Common myeloid progenitor, CD34-positive (primary cell): ENCODE measurements at regions not wholly inside any gene's neighbourhood (a gene's known extent, or its start where the extent isn't known, plus 50 kb on each side); places are given as distances from the start of the nearest gene placed in this dataset.

Experiments used
- CTCF ChIA-PET: fragments of 350-600 bp; sonication (Branson Sonifier 250); formaldehyde crosslinking; loops from one replicate; lab custom pipeline; 2021; ENCODE audit warnings: antibody characterized with exemption; lab: Charles Lee
- POLR2A ChIA-PET: fragments of 350-600 bp; sonication (Branson Sonifier 250); formaldehyde crosslinking; loops from one replicate; lab custom pipeline; 2021; ENCODE audit warnings: antibody characterized with exemption; lab: Charles Lee
- DNase-seq, 3 donors: peaks; one replicate each; pipeline versions ENCODE4 v3.0.0 to v3.0.0-alpha.2; 2013
- H3K27ac ChIP-seq, 2 experiments: 1 replicate in 1 of 2; 2 replicates in 1 of 2; pipeline ENCODE4 v1.7.0; 2013; ENCODE audit warnings: inconsistent platforms in 2 of 2, low read length in 2 of 2, mild to moderate bottlenecking in 2 of 2, low read depth in 1 of 2, moderate library complexity in 1 of 2; ENCODE audit not compliant: severe bottlenecking in 2 of 2, insufficient read depth in 1 of 2, poor library complexity in 1 of 2
- H3K27me3 ChIP-seq, 5 experiments: replicated peaks in 2 of 5; 1 replicate in 3 of 5; 2 replicates in 2 of 5; pipeline versions ENCODE4 v1.6.1 to v1.7.0; 2013; ENCODE audit warnings: low read length in 4 of 5, mild to moderate bottlenecking in 2 of 5, moderate library complexity in 2 of 5, inconsistent platforms in 1 of 5; ENCODE audit not compliant: insufficient read depth in 5 of 5, control insufficient read depth in 4 of 5
- H3K36me3 ChIP-seq, 4 experiments: 1 replicate in 2 of 4; 2 replicates in 2 of 4; pipeline versions ENCODE4 v1.6.1 to v1.7.0; 2013; ENCODE audit warnings: low read length in 3 of 4, control low read depth in 1 of 4, mild to moderate bottlenecking in 1 of 4; ENCODE audit not compliant: control insufficient read depth in 4 of 4, insufficient read depth in 4 of 4
- H3K4me1 ChIP-seq, 4 experiments: 1 replicate in 3 of 4; 2 replicates in 1 of 4; pipeline versions ENCODE4 v1.6.1 to v1.7.1; 2013; ENCODE audit warnings: low read length in 3 of 4, mild to moderate bottlenecking in 3 of 4, control low read depth in 1 of 4, inconsistent platforms in 1 of 4, moderate library complexity in 1 of 4; ENCODE audit not compliant: control insufficient read depth in 4 of 4, insufficient read depth in 4 of 4; ENCODE audit errors: control extremely low read depth in 1 of 4
- H3K4me3 ChIP-seq, 7 experiments: 1 replicate in 4 of 7; 2 replicates in 3 of 7; pipeline versions ENCODE4 v1.5.1 to v1.7.0; 2013; ENCODE audit warnings: mild to moderate bottlenecking in 7 of 7, low read length in 6 of 7, moderate library complexity in 6 of 7, inconsistent platforms in 2 of 7, low read depth in 2 of 7, control low read depth in 1 of 7; ENCODE audit not compliant: insufficient read depth in 4 of 7, control insufficient read depth in 1 of 7; ENCODE audit errors: extremely low read depth in 1 of 7
- H3K9me3 ChIP-seq, 5 experiments: 1 replicate in 4 of 5; 2 replicates in 1 of 5; pipeline versions ENCODE4 v1.6.1 to v1.7.1; 2013; ENCODE audit warnings: low read length in 4 of 5, mild to moderate bottlenecking in 2 of 5, inconsistent platforms in 1 of 5, low read depth in 1 of 5, moderate library complexity in 1 of 5; ENCODE audit not compliant: control insufficient read depth in 4 of 5, insufficient read depth in 2 of 5; ENCODE audit errors: control extremely low read depth in 1 of 5
- WGBS: methylation state at CpG from one replicate; pipeline ENCODE4 v1.1.5; 2013; ENCODE audit not compliant: insufficient coverage; 5-methylcytosine and 5-hydroxymethylcytosine counted together

DNA sequence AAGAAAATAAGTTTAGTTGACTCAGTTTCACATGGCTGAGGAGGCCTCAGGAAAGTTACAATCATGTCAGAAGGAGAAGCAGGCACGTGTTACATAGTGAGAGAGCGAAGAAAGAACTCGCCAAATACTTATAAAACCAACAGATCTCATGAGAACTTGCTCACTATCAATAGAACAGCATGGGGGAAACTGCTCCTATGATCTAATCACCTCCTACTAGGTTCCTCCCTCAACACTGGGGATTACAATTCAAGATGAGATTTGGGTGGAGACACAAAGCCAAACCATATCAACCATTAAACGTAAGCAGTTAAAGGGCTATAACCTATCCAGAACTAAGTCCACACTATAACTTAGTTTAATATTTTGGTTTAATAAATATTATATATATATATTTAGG, 113.8 kb upstream of the ADGRL3 start:
- ChIA-PET CTCF (no interaction called here), POLR2A (no interaction called here)
- 90% methylated on average over 3 of the region's 4 CpGs for WGBS
- Histone ChIP-seq H3K4me3 (no peak overlapping the region), H3K27me3 (no peaks in the 10 kb centered on the region), H3K27ac (no peak overlapping the region), H3K4me1 (no peaks in the 10 kb centered on the region), H3K36me3 (no peaks in the 10 kb centered on the region), H3K9me3 (no peaks in the 10 kb centered on the region)
- DNase-seq: no peak

DNA sequence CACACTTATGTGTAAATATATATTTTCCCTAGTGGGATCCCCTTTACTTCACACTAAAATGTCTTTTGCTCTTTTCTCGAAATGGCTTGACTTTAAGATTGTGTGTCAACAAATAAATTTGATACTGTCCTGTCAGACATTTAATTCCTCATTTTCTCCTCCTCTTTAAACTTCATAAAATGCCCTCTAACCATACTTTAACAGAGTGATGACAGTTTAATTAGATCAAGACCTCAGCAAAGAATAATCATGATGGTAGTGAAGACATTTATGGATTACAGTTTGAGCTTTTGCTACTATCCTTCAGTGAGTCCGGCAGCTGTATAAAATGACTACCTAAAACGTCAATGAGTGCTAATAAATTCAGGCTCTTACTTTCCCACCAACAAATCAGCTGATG, 113.1 kb upstream of the ADGRL3 start:
- Histone ChIP-seq H3K36me3 (no peaks in the 10 kb centered on the region), H3K9me3 (no peaks in the 10 kb centered on the region), H3K27me3 (no peaks in the 10 kb centered on the region), H3K4me3 (no peak overlapping the region), H3K27ac (no peak overlapping the region), H3K4me1 (no peaks in the 10 kb centered on the region)
- WGBS: 67% methylated on average over 1 of the region's 3 CpGs
- ChIA-PET POLR2A (no interaction called here), CTCF (no interaction called here)
- DNase-seq: no peak

DNA sequence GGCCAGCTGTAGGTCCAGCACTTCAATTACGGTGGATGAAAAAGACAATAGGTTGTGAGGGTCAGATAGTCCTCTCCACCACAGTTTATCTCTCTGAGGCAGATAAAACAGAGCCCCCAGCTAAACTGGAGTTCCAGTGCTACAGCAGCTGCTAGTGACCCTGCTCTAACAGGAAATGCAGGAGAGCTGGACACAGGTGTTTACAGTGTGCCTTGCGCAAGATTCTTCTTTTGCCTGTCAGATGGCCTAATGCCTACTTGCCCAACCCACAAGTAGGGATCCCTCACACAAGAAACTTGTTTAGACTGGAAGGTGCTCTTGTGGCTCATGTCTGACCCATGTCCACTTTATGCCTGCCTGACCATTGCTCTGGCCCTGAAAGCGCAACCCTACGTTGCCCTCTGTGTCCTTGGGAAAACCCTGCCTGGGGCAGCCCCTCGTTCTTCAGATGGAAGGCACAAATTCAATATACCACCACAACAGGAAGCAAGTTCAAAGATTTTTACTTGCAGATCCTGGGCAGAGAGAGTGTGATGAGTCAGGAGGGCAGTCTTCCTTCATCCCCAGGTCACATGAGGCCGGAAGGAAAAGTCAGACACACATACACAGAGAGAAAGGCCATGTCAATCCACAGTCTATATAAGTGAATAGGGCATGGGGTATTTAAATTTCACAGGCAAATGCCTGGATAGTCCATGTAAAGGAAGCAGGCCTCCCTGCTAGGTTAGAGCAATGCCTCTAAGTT, 105.1 kb upstream of the ADGRL3 start:
- no peaks in the 10 kb centered on the region for H3K36me3 ChIP-seq
- WGBS: 95% methylated on average over 4 of the region's 6 CpGs
- no peak for DNase-seq
- no peaks in the 10 kb centered on the region for H3K9me3 ChIP-seq
- no peaks in the 10 kb centered on the region for H3K27me3 ChIP-seq
- no peaks in the 10 kb centered on the region for H3K4me1 ChIP-seq
- no peak overlapping the region for H3K4me3 ChIP-seq
- H3K27ac ChIP-seq: no peak overlapping the region
- CTCF ChIA-PET: no interaction called here
- POLR2A ChIA-PET: no interaction called here

DNA sequence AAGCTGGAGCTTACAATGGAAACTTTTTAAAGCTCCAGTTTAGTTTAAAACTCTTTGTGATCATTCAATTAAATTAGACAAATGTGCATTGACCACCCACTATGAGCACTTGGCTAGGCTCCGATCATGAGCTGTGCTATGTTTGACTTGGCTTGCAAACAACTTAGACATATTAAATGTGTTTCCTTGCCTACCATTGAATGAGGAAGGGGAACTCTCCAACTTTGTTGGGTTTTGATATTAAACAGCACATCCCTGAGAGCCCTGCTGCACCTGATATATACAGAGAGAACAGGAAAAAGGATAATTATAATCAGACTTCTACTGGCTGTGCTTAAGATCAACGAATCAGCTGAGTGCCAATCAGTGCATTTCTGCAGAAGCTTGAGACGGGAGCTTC, 71.4 kb upstream of the ADGRL3 start:
- DNase-seq: no peak
- no peaks in the 10 kb centered on the region for H3K9me3 ChIP-seq
- ChIA-PET CTCF (no interaction called here), POLR2A (no interaction called here)
- no peaks in the 10 kb centered on the region for H3K27me3 ChIP-seq
- H3K4me3 ChIP-seq: no peak overlapping the region
- no peaks in the 10 kb centered on the region for H3K36me3 ChIP-seq
- no peaks in the 10 kb centered on the region for H3K4me1 ChIP-seq
- no peak overlapping the region for H3K27ac ChIP-seq
- WGBS: 92% methylated on average over 2 of the region's 3 CpGs

DNA sequence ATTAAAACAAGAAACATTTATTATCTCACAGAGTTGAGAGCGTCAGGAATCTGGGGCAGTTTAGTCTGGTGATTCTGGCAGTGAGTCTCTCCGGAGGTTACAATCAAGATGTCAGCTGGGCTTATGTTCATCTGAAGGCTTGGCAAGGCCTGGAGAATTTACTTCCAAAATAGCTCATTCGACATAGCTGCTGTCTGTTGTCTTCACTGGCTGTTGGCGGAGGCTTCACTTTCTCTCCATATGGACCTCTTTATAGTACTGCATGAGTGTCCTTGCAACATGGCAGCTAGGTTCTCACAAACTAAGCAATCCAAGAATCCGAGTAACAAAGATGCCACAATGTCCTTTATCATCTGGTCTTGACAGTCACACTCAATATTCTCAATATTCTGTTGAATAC, 70.2 kb upstream of the ADGRL3 start:
- ChIA-PET CTCF (no interaction called here), POLR2A (no interaction called here)
- Histone ChIP-seq H3K27ac (no peak overlapping the region), H3K4me3 (no peak overlapping the region), H3K36me3 (no peaks in the 10 kb centered on the region), H3K9me3 (no peaks in the 10 kb centered on the region), H3K27me3 (no peaks in the 10 kb centered on the region), H3K4me1 (no peaks in the 10 kb centered on the region)
- DNase-seq: no peak
- WGBS: 100% methylated on average over 4 of the region's 5 CpGs

DNA sequence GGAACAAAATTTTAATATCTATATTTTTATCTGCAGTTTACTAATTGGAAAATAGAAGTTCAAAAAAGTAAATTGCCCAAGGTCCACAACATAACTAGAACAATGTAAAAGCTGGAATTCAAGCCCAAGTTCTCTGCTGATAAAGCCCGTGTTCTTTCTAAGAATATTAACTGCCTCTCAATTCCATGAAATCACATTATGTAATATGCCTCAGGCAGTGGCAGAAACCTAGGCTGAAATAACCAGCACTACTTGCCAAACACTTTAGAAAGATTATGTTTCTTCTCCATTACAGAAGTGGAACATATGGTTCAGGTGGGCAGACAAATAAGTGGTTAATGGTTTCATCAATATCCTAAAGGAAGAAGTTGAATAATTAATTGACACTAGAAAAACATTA, 56.7 kb upstream of the ADGRL3 start:
- no peak for DNase-seq
- Histone ChIP-seq H3K27ac (no peak overlapping the region), H3K27me3 (no peaks in the 10 kb centered on the region), H3K4me1 (no peaks in the 10 kb centered on the region), H3K4me3 (no peak overlapping the region), H3K36me3 (no peaks in the 10 kb centered on the region), H3K9me3 (no peaks in the 10 kb centered on the region)
- ChIA-PET POLR2A (no interaction called here), CTCF (no interaction called here)
- WGBS: 0% methylated on average over 1 of the region's 1 CpG

DNA sequence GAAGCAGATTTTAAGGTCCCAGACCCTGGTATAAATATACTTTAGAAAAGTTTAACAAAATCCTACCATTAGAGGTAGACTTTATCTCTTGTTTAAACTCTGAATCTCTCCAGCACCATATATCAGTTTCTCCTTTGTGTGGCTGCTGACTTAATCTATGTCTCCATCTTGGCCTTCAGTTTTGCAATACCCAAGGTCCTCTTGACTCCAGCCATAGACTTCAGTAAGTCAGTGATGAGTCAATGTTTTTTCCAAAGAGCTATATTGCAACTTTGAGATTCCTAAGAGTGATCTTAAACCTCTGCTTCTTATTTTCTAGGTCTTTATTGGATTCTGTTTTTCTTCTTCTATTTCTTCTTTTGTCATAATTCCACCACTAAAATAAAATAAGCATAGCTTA, 50.8 kb upstream of the ADGRL3 start:
- ChIA-PET CTCF (no interaction called here), POLR2A (no interaction called here)
- Histone ChIP-seq H3K4me1 (no peaks in the 10 kb centered on the region), H3K27me3 (no peaks in the 10 kb centered on the region), H3K36me3 (no peaks in the 10 kb centered on the region), H3K27ac (no peak overlapping the region), H3K9me3 (no peaks in the 10 kb centered on the region), H3K4me3 (no peak overlapping the region)
- DNase-seq: no peak
